Activated CD8-positive, alpha-beta memory T cell treated with anti-CD3 and anti-CD28 coated beads, Interleukin-2, amount 50 U/mL, for 1 hour (primary cell): ENCODE measurements at regions not wholly inside any gene's neighbourhood (a gene's known extent, or its start where the extent isn't known, plus 50 kb on each side); places are given as distances from the start of the nearest gene placed in this dataset.

Experiments
- DNase-seq: peaks from one replicate; pipeline ENCODE4 v3.0.0-alpha.2; 2020; ENCODE audit errors: extremely low read depth

DNA sequence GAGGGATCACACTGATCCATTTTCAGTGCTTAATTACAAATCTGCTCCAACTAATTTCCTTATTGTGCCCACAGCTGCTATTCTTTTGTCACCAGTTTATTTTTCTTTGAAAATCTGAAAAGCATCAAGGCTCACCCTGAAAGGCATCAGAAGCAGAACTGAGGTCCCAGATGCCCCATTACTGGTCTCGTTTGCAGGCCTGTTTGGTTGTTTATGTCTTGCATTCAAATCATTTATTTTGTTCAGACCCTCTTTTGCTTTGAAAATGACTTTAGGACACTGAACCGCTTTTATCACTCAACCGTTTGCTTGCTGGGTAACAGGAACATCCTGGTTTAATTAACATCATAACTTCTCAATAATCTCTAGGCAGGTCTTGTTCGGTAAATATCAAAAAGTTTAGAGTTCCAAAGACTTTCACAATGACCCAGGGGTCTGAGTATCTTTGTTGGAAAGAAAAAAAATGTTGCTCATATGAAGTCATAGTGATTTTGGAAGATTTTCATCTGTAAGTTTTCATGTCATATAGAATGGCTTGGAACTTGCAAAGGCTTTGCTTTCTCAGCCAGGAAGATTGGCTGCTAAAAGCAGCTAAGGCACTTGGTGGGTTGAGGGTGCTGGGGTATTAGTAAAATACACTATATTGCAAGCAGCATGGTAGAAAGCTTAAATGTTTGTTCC lies 398.3 kb upstream of the NPVF start:
- DNase-seq, result no peak

DNA sequence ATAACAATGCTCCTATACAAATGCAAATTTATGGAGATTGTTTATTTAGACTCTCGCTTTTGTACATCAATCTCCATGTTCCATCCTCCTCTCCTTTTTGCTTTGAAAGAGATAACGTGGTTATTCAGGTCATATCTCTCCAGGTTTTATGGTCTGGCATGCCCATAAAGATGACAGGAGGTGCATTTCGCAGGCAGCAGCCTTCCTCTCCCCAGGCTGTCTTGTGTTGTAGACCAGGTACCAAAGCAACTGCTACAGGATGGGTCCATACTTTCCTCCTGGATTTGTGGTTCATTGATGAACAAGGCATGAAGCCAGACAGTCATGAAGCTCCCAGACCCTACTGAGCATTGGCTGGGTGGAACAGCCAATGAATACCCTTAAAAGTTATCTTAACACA lies 400.2 kb upstream of the NPVF start:
- no peak for DNase-seq

DNA sequence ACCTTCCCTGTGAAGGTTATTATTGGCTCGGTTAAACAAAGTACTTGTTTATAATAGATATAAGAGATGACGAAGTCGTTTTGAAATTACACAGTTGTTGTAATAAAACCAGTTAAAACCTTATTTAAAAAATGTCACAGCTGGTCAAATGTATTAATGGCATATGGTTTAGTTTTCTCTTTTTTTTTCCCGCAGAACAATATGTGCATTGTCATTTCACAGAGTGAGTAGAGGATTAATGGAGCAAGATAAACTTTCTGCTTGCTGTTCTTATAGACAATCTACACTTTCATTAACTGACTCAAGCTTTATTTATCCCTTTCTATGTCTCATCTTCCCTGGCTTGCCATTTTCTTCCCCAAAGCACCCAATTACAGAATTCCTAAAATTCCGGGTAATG lies 404.3 kb upstream of the NPVF start:
- DNase-seq, result no peak

DNA sequence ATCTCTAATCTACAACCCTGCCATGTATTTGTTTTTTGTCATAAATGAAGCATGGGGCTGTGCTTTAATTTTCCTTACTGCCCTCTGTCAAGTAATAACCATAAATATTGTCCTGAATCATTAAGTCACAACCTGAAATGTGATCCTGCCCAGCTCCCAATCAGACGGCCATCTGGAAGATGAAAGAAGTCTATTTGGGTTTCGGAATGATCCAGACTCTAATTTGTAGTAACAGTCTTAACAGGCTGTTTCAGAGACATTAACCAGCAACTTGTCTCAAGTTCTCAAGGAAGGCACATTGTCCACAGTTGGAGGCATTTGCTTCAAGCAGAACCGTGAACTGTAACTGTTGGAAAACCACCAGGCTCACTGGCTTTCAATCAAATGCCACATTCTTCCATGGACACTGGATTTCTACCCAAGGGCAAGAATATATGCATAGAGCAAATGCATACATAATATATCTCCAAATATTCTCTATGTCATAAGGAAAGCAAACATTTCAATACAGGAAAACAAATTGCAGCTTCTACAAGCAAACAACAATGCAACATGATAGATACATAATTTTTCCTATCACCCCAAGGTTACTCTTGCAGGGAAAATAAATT lies 405.2 kb upstream of the NPVF start:
- no peak for DNase-seq

DNA sequence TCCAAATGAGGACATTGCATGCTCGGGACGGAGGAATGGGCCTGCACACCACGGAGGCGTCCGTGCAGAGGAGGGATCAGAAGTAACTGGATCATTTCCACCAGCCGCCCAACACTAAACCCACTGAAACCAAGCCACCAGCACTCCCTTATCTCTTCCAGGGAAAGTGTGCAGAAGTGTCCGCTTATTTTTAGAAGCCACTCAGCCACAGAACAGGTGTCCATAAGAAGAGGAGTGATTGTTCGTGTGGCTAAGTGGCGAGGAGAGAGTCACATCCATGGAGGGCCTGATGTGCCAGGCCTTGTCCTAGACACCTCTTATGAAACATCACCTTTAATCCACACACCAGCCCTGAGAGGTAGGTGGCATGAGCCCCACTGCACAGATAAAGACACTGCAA lies 407.9 kb upstream of the NPVF start:
- DNase-seq, result no peak

DNA sequence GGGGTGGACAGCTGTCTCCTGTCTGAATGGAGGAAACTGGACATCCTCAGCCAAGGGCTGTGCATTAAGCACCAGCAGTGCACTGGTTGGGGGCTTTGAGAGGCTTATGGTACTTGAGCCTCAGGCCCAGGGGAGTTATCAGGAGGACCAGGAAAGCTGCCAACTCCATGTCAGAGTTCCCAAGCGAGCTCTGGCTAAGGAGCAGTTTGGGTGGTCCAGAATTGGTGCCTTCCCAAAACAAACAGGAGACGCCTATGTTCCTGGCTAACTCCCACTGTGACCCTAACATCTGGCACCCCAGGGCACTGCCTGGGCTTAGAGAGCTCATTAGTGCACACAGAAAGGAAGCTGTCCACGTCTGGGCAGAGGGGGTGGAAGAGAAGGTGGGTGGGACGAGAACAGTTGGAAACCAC lies 408.6 kb upstream of the NPVF start:
- no peak for DNase-seq

DNA sequence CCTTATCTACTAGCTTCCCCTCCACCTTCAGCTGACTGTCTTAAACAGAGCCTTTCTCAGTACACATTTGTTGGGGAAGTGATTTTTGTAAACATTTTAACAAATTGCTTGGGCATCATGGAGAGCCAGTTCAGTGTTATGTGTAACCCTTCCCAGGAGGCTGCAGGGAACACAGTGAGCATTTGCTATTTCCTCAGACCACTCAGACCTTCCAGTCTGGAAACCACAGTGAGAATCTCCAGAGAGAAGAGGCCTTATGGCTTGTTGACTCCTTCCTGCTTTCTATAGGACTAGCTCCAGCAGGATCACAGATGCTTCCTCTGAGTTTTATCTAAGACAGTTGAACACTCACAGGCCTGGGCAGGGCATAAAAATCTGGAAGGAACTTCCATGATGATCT lies 409.8 kb upstream of the NPVF start:
- DNase-seq, result no peak

DNA sequence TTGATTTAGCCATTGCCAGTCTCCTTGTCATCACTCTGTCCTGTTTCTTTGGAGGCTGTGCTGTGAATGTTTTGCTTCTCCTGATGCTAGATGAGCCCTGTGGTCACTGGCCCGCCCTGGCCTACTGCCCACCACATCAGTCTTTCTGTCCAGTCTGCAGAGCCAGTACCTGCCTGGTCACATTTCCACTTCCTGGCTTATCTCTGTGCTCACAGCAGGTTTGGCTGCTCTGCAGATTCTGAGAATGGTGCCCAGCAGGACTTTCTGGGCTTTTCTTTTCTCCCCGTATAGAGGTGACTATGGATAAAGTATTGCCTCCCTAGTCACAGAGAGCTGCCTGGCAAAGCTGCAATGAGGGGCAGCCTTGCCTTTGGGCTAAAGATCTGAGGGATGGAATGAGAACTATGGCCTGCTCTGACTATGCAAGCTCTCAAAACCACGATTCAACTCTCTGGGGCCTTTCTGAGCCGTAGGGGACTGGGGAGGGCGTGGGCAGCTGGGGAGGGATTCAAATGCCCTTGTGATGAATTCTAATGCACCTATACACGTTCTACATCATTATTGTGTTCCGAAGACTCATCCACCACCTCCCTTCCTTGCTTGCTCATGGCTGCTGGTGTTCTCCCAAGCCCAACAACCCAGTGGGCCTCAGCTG lies 410.4 kb upstream of the NPVF start:
- DNase-seq, result no peak

DNA sequence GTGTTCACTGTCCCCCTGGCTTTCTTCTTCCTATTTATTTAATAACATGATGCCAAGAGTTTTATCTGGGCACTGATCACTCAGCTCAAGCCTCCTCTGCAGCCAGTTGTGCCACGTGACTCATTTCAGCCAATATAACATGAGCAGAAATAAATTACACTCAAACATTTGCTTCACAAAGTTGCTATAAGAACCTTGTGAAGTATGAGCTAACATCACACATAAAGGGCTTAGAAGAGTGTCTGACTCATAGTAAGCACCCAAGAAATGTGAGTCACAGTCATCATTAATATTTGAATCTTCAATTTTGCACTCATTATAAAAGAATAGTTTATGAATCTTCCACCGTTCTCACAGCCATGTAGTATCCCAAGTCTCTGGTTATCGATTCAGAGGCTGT lies 414.6 kb upstream of the NPVF start:
- DNase-seq, result no peak

DNA sequence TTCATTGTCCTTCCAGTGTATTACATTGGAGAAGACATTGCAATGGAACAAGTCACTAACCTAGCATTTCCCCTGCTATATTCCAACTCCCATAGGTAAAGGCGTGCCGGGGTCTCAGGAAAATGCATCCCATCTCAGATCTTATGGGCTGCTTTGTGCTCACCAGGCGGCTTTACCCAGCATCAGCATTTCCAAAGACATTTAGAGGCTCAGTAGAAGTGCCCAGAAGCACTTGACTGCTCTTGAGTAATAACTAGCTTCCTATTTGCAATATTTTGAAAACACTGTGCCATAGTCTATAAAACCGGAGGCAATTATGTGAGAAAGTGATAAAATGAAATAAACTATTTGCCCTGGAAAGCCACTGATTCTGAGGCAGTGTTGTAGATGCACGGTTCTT lies 415.0 kb upstream of the NPVF start:
- no peak for DNase-seq

DNA sequence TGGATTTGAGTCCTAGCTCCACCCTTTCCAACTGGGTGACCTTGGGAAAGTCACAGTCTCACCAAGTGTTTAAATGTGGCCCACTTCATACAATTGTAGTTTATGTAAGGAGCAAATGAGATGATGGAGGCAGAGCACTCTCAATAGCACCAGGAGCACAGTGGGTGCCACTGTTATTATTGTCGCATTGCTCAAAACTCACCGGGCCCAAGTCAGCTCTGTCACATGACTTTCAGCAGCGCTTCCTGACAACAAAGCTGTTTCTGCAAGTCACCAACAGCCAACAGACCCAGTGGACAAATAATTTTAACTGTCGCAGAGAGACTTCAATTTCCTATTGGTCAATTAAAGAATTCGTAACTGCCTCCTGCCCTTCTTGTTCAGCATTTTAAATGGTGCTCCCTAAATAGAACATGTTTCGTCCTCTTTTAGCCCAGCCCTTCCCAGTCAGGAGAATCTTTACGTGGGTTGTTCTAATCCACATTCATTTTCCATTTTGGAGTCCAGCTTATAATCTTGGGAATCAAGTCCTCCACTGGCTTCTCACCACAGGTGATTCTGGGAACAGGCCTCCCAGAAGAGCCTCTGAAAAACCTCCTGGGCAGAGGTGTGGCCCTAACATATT lies 415.6 kb upstream of the NPVF start:
- DNase-seq, result no peak

DNA sequence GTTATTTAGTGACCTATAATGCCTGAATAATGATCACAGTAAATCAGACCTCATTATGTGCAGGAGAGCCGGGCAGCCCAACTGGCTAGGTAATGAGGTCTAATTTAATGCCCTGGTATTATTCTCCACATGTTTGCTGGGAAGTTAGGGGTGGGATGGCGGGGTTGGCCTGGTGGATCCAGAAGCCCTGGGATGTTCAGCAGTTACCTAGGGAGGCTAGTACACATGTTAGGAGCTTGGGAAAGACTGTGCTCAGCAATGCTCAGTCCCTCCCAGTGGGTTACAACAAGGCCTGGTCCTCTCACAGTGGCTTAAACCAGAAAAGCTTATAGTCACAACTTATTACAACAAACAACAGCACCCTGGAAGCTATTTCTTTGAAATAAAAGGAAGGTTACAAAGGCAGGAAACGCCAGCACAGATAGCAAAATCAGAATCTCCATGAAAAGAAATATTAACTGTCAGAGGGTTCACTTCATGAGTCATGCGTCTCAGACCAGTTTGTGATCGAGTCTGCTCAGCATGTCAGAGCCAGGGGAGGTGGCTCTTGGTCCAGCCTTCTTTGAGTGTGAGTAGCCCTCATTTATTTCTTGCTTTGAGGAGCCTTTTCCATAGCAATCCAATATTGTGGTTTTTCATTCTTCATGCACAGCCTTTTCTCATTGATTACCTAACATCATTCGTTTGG lies 418.6 kb upstream of the NPVF start:
- DNase-seq, result no peak

DNA sequence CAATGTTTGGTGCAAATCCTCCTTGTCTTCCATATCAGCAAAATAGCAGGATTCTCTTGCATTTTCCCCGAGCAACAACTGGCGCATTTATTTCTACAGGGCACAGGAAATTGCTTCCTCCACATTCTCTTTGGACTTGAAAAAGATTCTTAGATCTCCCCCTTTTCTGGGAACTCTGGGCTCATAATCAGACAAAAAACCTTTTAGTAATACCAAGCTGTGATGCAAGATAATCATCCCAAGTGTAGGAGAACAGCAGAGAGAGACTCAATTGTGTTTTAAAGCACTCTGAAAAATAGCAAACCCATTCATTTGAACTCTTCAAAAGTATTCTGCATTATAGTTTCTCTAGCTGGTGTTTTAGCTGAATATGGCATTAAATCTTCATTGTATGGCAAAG lies 419.6 kb upstream of the NPVF start:
- DNase-seq, result no peak

DNA sequence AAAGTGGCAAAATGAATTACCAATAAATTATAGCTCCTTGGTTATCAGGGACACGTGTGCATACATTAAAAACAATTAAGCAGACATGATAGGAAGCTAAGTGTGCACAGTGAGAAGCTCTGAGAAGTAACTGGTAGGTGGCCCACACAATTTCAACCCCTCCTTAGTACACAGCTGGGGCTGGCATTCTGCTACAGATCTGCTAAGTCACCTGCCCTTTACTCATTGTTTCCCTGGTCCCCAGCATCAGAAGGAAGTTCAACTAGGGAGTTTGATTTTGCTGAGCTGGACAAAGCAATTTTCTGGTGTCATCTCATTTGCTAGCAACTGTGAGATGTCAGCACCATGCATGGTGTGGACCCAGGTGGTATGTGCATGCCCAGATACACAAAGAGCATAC lies 424.1 kb upstream of the NPVF start:
- DNase-seq, result no peak

DNA sequence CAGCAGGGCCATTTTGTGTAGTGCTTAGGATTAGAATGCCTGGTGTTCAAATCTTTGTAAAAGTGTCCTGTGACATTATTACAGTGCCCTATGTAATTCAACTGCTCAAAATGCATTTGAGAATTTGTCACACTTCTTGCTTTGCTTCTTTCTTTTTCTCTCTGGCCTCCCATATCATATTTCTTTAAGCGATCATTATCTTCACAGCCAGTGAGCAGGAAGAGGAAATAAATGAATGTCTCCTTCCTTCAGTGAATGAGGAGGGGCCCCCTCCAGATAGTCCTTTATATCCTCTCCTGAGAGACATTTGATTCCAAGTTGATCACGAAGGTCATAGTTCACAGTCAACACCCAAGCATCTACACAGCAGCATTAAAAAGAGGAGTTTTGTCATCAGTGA lies 425.1 kb upstream of the NPVF start:
- no peak for DNase-seq

DNA sequence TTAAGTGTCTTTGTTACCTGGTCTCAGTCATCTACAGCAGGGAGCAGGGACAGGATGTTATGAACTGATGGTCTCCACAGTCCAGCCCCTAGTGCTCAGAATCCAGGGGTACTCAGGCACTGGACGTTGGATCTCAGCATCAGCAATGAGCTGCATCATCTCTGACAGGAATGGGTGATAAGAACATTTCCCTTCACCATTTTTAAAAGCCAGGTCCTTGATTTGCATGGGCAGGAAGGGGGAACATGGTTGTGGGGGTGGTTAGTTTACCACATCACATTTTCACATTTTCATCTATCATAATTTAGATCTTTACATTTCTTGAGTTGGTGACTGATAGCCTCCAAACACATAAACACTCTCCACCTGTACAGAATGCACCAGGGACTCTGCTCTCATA lies 427.8 kb upstream of the NPVF start:
- DNase-seq, result no peak

DNA sequence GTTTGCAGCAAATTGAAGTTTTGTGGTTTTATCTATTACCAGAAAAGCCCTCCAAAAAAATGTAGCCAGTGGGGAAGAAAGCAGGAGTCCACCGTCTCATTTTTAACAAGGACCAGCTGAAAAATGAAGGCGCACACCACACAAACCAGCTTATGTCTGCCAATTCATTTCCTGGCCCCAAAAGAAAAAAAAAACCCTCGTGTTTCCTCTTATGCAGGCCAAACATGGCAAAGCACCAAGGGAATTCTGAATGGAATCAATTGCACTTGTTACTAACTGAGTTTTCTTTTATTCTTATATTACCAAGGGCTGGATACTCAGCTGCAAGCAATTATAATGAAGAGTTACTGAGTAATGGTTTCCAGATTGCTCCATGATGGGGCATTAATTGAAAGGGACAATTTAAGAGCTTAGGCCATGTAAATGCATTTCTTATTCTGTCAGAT lies 428.3 kb upstream of the NPVF start:
- no peak for DNase-seq

DNA sequence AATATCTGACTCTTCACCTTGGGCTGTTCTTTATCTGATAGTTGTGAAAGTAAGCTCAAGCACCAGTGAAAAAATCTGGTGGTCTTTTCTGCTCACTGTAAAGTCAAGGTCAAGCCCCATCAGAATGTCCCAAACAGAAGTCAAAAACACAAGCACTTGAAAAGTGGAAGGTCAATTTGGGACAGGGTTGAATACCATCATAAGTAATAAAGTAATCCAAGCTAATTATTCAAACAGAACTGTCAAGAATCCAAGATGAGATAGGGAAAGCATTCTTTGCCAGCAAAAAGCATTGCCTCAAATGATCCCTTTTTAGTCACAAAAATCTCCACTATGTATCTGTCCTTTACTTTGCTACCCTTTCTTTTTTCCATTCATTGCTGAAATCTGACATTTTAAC lies 430.1 kb upstream of the NPVF start:
- no peak for DNase-seq

DNA sequence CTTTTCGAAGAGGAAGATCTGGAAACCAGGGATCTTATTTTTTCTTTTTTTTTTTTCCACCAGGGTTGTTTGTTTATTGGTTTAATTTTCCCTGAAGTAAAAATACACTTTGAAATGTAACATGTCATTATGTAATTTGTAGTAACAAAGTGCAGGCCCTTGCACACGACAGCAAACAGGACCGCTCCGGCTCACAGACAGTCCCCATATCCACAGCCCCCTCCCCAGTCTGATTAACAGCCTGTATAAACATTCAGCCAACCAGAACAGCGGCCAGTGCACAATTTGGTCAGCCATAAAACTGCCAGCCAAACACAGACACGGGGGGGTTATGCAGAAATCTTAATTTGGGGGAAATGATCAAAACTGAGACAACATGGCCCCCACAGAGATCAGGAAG lies 431.6 kb upstream of the NPVF start:
- no peak for DNase-seq

DNA sequence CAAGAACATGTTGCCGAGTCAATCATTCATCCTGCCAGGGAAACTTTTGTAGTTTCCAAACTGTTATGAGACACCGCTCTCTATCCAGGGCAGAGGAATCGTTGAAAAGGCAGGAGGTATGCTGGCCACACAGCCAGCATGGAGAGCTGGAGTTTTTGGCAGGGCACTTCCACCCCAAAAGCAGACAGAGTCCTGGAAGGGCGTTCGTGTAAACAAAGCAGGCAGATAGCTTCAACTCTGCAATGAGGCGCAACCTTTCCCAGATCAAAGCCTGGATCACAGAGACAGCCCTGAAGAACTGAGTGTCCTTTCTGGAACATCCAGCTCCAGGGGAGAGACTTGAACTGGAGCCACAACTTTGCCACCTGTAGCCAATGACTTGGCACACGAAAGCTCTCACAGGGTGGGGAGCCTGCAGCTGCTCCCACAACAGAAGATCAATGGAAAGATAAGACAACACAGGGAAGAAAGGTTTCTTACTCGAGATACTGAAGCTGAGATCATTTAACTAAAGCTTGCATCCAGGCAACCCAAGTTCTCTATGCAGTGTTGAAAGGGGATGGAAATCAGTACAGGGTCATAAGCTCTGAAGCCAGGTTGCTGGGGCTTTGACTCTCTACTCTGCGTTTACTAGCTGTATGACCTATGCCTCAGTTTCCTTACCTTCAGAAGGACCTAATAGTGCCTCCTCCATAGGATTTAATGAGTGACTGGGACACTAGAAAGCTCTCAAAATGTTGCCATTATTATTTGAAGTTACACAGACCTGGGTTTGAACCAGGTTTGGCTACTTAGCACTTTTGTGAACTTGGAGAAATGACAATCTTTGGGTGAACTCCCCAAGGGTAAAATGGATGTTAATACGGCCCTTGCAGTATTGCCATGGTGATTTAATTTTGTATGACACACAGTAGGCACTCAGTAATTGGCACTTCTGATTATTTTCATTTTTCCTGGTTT lies 434.8 kb upstream of the NPVF start:
- no peak for DNase-seq

DNA sequence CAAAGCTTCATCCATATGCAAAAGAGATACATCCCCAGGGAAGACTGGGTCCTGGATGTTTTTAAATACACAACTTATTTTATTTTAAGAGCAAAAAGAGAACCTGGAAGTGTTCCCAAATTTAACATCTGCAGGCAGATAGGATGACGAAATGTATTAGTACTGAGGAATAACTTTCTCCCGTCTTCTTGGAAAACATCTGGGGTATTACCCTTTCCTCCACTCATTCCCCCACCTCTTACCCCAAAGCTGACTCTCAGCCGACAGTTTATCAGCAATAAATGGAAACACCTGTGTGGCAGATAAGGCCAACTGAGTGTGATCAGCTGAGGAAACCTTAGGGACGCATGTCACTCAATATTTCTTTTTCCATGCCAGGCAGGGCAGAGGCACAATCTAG lies 435.6 kb upstream of the NPVF start:
- no peak for DNase-seq
